Stimulated activated CD4-positive, alpha-beta T cell treated with anti-CD3 and anti-CD28 coated beads, TNF-alpha, amount 100 ng/mL, for 48 hours (primary cell): ENCODE measurements at regions not wholly inside any gene's neighbourhood (a gene's known extent, or its start where the extent isn't known, plus 50 kb on each side); places are given as distances from the start of the nearest gene placed in this dataset.

Source experiments
- DNase-seq, 3 donors: peaks; one replicate each; pipeline ENCODE4 v3.0.0-alpha.2; 2020; ENCODE audit warnings: low read depth in 3 of 3

GRCh38 chr2:208545403-208546042, 138.9 kb downstream of the PTH2R start:
- DNase-seq: no peak

DNA sequence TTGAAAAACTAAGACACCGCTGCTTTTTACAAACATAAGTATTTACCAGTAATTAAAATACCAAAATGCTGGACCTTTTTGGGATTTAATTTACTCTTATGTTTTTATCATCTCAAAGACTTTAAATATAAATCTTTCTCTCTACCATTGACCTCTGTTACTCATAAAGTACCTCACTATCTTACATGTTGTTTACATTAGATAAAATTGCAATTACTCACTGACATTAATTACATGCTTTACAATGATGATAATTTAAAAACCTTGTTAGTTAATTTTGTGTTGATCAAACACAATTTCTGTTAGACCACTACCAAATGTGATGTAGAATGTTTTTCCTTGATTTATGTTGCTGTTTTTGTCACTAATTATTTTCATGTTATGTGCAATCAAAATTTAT, 139.5 kb downstream of the PTH2R start:
- DNase-seq: no peak

DNA sequence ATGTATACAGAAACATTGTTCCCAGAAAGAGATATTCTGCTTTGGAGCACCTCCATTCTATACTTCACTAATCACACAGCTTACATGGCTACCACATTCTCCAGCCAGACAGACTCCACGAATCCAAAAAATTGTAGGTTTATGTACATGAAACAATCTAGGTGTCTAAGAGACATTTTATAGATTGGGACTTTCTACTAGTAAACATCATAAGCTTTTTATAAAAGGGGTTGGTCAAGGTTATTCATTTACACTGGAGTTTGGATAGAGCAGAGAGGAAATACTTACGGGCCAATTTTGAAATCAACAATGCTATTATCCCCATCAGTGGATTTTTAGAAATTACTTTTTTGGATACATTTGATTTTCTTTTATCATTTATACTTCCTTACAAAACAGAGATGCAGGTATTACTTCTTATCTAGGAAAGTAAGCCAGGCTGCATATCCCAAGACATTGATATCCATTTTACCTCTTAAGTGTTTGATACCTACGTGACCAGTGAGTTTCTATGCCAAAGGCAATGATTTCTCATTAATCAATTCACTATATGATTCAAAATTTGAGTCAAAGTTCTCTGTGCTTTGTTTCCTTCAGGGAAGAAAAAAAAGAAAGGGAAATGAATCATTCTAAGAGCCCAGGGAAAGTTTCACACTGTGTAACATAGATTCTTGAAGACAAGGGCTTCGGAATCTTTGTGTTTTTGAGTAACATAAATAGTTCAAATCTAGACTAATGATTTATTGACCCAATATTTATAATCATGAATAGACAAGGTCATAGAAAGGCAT, 140.5 kb downstream of the PTH2R start:
- no peak for DNase-seq

- DNase-seq: no peak
These were observed 142.1 kb downstream of the PTH2R start for GRCh38 chr2:208548700-208549099.

DNA sequence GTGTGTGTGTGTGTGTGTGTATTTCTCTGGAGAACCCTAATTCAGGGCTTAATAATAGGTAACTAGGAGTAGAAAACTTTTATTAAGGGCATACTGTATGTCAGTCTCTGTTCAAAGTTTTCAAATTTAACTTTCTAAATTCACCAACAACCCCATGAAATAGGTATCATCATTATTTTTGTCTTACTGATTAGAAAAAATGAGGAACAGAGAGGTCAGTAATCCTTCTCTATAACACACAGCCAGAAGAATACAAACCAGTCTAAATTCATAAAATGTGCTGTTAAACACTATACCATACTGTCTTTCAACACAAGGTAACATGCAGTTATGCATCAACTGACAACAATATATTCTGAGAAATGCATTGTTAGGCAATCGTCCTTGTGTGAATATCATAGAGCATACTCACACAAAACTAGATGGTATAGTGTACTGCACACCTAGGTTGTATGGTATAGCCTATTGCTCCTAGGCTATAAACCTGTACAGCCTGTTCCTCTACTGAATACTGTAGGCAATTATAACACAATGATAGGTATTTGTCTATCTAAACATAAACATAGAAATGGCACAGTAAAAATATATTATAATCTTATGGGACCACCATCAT, 143.1 kb downstream of the PTH2R start:
- no peak for DNase-seq

DNA sequence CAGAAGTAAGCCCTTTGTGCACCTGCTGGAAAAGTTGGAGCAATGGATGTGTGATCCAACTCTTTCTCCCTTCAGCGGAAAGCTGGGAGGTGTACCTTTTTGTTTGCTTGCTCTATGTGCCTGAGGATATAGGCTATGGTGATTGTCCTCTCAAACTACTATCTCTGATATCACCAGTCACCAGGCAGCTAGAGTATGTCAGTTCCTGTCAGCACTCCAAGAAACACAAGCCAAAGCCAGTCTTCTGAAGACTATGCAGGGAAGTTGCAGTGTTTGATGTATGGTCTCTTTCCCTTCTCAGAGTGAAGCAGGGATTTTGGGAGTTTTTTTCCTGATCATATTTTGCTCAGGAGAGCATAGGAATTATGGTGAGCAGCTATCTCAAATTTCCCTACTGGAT, 146.4 kb downstream of the PTH2R start:
- no peak for DNase-seq

GRCh38 chr2:208556983-208557484, 150.4 kb downstream of the PTH2R start:
- no peak for DNase-seq

GRCh38 chr2:208565690-208566416, 159.3 kb downstream of the PTH2R start:
- no peak for DNase-seq

DNA sequence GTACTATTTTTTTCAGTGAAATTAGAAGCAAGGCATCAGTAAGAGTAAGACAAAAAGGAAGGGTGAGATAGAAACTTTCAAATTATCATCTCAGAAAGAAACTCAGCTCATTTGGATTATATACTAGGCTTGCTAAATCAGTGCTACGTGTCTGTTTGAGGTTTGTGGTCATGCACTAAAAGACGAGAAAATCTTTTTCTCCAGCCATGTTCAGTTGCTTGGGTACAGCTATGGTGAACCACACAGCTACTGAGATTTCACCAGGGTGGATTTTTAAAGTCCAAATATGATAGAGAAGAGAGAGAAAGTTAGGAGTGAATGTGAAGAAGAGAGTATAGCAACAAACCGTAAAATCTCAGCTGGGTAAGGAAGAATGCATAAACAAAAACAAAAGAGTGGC, 161.6 kb downstream of the PTH2R start:
- DNase-seq: no peak

GRCh38 chr2:208570066-208570465, 163.5 kb downstream of the PTH2R start:
- no peak for DNase-seq

- no peak for DNase-seq
These were observed 164.5 kb downstream of the PTH2R start for GRCh38 chr2:208570851-208571763.

- DNase-seq: no peak
These were observed 165.2 kb downstream of the PTH2R start for GRCh38 chr2:208571764-208572131.

- no peak for DNase-seq
These were observed 167.0 kb downstream of the PTH2R start for GRCh38 chr2:208573569-208573968.

GRCh38 chr2:208579678-208580077, 173.1 kb downstream of the PTH2R start:
- DNase-seq: no peak

DNA sequence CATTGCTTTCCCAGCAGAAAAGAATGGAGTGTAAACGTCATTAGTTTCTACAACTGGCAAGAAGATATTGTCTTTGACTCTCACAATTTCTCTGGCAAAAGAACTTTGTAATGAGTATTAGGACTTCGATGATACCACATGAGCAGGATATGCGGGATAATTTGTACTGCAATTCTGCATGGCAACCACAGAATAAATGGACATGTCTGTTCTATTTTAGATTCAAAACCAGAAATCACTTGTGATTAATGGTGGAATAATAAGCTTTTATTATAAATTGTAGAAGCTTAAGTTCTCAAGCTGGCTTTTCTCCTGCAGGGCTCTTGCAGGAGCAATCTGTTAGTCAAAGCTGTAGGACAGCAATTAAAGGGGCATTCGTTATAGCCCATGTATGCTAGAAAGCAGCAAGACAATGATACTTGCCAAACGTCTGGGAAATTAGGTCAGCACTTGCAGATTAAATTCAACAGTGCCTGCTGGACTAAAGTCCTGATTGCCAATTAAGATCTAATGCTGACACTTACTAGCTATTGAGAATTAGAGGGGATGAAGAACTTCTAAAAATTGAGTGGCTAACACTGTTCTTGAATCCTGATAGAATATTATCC, 177.9 kb downstream of the PTH2R start:
- no peak for DNase-seq

GRCh38 chr2:208586516-208586915, 179.9 kb downstream of the PTH2R start:
- DNase-seq: no peak

DNA sequence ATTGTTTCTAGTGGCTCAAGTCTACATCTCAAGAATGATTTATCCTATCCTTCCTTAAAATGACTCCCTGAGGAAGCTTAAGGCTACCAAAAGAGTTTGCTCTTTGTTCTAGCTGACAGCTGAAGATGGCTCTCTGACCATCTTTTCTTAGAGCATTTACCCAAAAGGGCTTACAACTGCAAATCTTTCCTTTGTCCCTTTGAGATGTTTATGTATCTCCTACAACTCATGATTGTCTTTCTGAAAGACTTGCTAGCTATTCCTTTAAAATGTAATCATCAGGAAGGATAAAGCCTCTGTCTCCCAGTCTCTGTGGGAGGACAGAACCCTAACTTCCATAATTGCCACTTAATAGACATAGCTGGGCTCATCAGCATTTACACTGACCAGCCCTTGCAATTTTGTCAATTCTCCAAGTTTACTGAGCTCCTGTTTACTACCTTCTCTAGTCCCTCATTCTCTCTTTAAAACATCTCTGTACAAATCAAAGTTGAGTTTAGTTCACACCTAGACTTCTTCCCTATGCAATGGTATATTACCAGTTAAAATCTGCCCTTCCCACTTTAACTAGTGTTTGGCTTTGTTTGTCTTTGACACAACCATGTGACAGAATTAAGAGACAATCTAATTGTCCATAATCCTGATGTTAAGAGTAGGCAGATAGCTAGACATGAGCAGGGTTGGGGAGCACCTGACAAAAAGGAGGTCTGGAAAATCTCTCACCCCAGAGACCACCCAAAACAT, 188.2 kb downstream of the PTH2R start:
- no peak for DNase-seq

- DNase-seq: no peak
These were observed 189.0 kb downstream of the PTH2R start for GRCh38 chr2:208595386-208596275.

GRCh38 chr2:208607694-208608093, 201.1 kb downstream of the PTH2R start:
- no peak for DNase-seq
